Glutamatergic neuron (in vitro differentiated cells): ENCODE measurements at regions not wholly inside any gene's neighbourhood (a gene's known extent, or its start where the extent isn't known, plus 50 kb on each side); places are given as distances from the start of the nearest gene placed in this dataset.

ENCODE experiments used
- DNase-seq: peaks from one replicate; pipeline ENCODE4 v3.0.0; 2022
- H3K27ac Mint-ChIP-seq: one replicate; pipeline ENCODE4 v1.8.0; 2020; ENCODE audit warnings: mild to moderate bottlenecking, mixed read lengths, inconsistent platforms; ENCODE audit not compliant: unreplicated experiment
- H3K27me3 Mint-ChIP-seq: one replicate; pipeline ENCODE4 v1.8.0; 2020; ENCODE audit warnings: mild to moderate bottlenecking, moderate library complexity, mixed read lengths, inconsistent platforms; ENCODE audit not compliant: unreplicated experiment
- H3K36me3 Mint-ChIP-seq: one replicate; pipeline ENCODE4 v1.8.0; 2020; ENCODE audit warnings: mild to moderate bottlenecking, mixed read lengths, inconsistent platforms; ENCODE audit not compliant: unreplicated experiment
- H3K4me1 Mint-ChIP-seq: one replicate; pipeline ENCODE4 v1.8.0; 2020; ENCODE audit warnings: mild to moderate bottlenecking, low read depth, mixed read lengths, inconsistent platforms; ENCODE audit not compliant: unreplicated experiment
- H3K4me3 Mint-ChIP-seq: one replicate; pipeline ENCODE4 v1.8.0; 2020; ENCODE audit warnings: mild to moderate bottlenecking, mixed read lengths, inconsistent platforms; ENCODE audit not compliant: unreplicated experiment
- H3K9me3 Mint-ChIP-seq: one replicate; pipeline ENCODE4 v1.8.0; 2020; ENCODE audit warnings: mild to moderate bottlenecking, moderate library complexity, mixed read lengths, inconsistent platforms; ENCODE audit not compliant: unreplicated experiment
- TF ChIP-seq, protein P1 (sequence below): fragments of 200-600 bp; sonication (generic); IDR thresholded peaks from one replicate; pipeline ENCODE4 v1.5.0; 2021; ENCODE audit not compliant: partially characterized antibody, unreplicated experiment

DNA sequence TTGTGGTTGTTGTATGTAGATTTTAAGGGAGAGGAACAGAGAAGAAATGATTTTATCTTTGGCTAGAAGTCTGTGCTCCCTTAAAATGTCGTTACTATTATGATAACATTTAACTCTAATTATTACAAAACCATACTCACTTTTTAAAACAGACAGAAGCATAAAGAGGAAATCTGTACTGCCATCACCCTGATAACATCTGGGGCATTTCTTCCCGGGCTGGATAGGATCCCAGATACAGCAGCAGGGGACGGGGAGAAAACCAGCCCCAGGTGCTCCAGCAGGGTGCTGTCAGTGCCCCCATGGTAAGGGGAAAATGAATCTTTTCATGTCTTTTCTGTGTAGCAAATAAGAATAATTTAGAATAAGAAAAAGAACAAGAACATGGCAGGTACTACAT lies 139.4 kb upstream of the IRX6 start:
- H3K9me3 Mint-ChIP-seq: no peaks in the 10 kb centered on the region
- DNase-seq: no peak
- TF ChIP-seq, protein P1, sequence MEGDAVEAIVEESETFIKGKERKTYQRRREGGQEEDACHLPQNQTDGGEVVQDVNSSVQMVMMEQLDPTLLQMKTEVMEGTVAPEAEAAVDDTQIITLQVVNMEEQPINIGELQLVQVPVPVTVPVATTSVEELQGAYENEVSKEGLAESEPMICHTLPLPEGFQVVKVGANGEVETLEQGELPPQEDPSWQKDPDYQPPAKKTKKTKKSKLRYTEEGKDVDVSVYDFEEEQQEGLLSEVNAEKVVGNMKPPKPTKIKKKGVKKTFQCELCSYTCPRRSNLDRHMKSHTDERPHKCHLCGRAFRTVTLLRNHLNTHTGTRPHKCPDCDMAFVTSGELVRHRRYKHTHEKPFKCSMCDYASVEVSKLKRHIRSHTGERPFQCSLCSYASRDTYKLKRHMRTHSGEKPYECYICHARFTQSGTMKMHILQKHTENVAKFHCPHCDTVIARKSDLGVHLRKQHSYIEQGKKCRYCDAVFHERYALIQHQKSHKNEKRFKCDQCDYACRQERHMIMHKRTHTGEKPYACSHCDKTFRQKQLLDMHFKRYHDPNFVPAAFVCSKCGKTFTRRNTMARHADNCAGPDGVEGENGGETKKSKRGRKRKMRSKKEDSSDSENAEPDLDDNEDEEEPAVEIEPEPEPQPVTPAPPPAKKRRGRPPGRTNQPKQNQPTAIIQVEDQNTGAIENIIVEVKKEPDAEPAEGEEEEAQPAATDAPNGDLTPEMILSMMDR: no peak
- H3K27ac Mint-ChIP-seq: no peak overlapping the region
- no peaks in the 10 kb centered on the region for H3K4me1 Mint-ChIP-seq
- no peak overlapping the region for H3K4me3 Mint-ChIP-seq
- H3K36me3 Mint-ChIP-seq: no peaks in the 10 kb centered on the region
- peaks cover 2% of the 10 kb centered on the region for H3K27me3 Mint-ChIP-seq

GRCh38 chr16:55189224-55189623 lies 134.8 kb upstream of the IRX6 start:
- no peak overlapping the region for H3K4me3 Mint-ChIP-seq
- no peaks in the 10 kb centered on the region for H3K4me1 Mint-ChIP-seq
- peaks cover 1% of the 10 kb centered on the region for H3K9me3 Mint-ChIP-seq
- no peak for DNase-seq
- no peaks in the 10 kb centered on the region for H3K36me3 Mint-ChIP-seq
- TF ChIP-seq, protein P1: no peak
- no peak overlapping the region for H3K27ac Mint-ChIP-seq
- H3K27me3 Mint-ChIP-seq: no peaks in the 10 kb centered on the region

DNA sequence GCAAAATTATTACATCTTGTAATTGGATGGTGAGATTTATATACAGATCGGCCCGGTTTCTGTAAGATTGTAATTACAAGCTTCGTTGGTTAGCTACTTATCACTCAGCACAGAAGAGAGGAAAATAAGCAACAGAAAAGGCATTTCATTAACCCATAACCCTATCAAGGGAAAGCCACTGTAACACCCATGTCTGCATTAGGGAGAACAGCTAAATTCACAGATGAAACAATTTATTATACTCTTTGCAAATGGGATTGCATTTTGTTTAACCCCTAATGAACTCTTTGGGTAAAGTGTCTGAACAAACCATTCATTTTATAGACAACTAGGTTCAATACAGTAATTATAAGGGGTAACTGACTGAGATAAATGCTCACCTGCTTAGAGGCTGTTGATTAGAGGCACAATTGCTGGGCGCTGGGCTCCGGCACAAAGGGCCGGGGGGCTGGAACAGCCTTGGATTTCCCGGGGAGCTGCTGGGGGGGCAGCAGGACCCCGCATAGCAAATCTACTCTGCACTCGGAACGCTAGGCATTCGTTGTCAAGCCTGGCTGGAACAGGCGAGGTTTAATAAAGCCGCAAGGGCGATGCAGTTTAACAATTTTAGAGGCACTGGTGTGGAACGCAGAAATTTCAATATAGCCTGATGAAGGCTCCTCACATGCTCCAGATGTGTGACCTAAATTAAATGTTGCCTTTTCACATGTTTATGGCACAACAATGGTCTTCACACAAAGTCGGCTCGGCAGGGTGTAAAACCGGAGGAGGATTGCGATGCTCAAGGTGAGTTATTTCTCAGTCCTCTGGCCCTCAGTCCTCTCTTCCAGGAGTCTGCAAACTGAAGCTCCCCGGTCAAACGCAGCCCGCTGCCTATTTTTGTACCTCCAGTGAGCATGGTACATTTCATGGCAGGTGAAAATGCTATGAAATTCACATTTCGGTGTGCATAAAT lies 134.0 kb upstream of the IRX6 start:
- H3K27ac Mint-ChIP-seq: no peak overlapping the region
- peaks cover 1% of the 10 kb centered on the region for H3K9me3 Mint-ChIP-seq
- no peaks in the 10 kb centered on the region for H3K4me1 Mint-ChIP-seq
- no peaks in the 10 kb centered on the region for H3K36me3 Mint-ChIP-seq
- no peak for DNase-seq
- no peak overlapping the region for H3K4me3 Mint-ChIP-seq
- TF ChIP-seq, protein P1: no peak
- no peaks in the 10 kb centered on the region for H3K27me3 Mint-ChIP-seq

- no peak overlapping the region for H3K27ac Mint-ChIP-seq
- no peaks in the 10 kb centered on the region for H3K36me3 Mint-ChIP-seq
- TF ChIP-seq, protein P1: no peak
- no peaks in the 10 kb centered on the region for H3K27me3 Mint-ChIP-seq
- no peak for DNase-seq
- no peak overlapping the region for H3K4me3 Mint-ChIP-seq
- H3K4me1 Mint-ChIP-seq: no peaks in the 10 kb centered on the region
- peaks cover 1% of the 10 kb centered on the region for H3K9me3 Mint-ChIP-seq
Measured at GRCh38 chr16:55192734-55193133, 131.3 kb upstream of the IRX6 start.

- Mint-ChIP-seq H3K27ac (no peak overlapping the region), H3K9me3 (peaks cover 4% of the 10 kb centered on the region), H3K4me1 (no peaks in the 10 kb centered on the region), H3K4me3 (no peak overlapping the region), H3K27me3 (no peaks in the 10 kb centered on the region), H3K36me3 (peaks cover 6% of the 10 kb centered on the region)
- TF ChIP-seq, protein P1: no peak
- no peak for DNase-seq
Measured at GRCh38 chr16:55203570-55203969, 120.4 kb upstream of the IRX6 start.
